HepG2 (cell line): ENCODE measurements at regions not wholly inside any gene's neighbourhood (a gene's known extent, or its start where the extent isn't known, plus 50 kb on each side); places are given as distances from the start of the nearest gene placed in this dataset.

ENCODE experiments used
- ATF2 ChIP-seq: sonication (generic); formaldehyde crosslinking; IDR thresholded peaks from 2 replicates; pipeline ENCODE4 v1.4.0; 2020; ENCODE audit warnings: missing genetic modification reagents
- CTCF ChIP-seq: sonication (generic); formaldehyde crosslinking; IDR thresholded peaks from 2 replicates; pipeline ENCODE4 v1.5.0; 2020; ENCODE audit warnings: mild to moderate bottlenecking, missing genetic modification reagents, moderate library complexity
- EP300 ChIP-seq, 3 experiments: sonication (generic) in 1 of 3; formaldehyde crosslinking in 1 of 3; IDR thresholded peaks; 2 replicates each; pipeline versions ENCODE4 v1.5.1 to v1.6.1; 2011 to 2020; ENCODE audit warnings: low read depth in 2 of 3, low read length in 2 of 3, borderline replicate concordance in 1 of 3, improper control_type of control experiment in 1 of 3, mild to moderate bottlenecking in 1 of 3, missing genetic modification reagents in 1 of 3, moderate library complexity in 1 of 3
- GMEB1 ChIP-seq: sonication (generic); formaldehyde crosslinking; IDR thresholded peaks from 2 replicates; pipeline ENCODE4 v1.5.1; 2020; ENCODE audit warnings: missing genetic modification reagents, mild to moderate bottlenecking, borderline replicate concordance
- KDM4B ChIP-seq: sonication (generic); formaldehyde crosslinking; IDR thresholded peaks from 2 replicates; pipeline ENCODE4 v1.4.0; 2020; ENCODE audit warnings: missing genetic modification reagents
- MAX ChIP-seq: IDR thresholded peaks from 2 replicates; pipeline ENCODE4 v1.6.1; 2012; ENCODE audit warnings: inconsistent platforms
- MTA1 ChIP-seq: sonication (generic); formaldehyde crosslinking; IDR thresholded peaks from 2 replicates; pipeline ENCODE4 v1.4.0; 2020; ENCODE audit warnings: missing genetic modification reagents, mild to moderate bottlenecking, borderline replicate concordance
- POLR2AphosphoS5 ChIP-seq: IDR thresholded peaks from 2 replicates; pipeline ENCODE4 v1.6.1; 2012; ENCODE audit warnings: low read depth, low read length
- SMARCE1 ChIP-seq: fragments of 450-650 bp; IDR thresholded peaks from 2 replicates; pipeline ENCODE4 v1.6.1; 2017; ENCODE audit warnings: borderline replicate concordance
- TCF12 ChIP-seq, 2 experiments: fragments of 450-650 bp in 1 of 2; sonication (generic) in 1 of 2; formaldehyde crosslinking in 1 of 2; IDR thresholded peaks; 2 replicates each; pipeline versions ENCODE4 v1.6.1 to v1.8.0; 2017 to 2022; ENCODE audit warnings: antibody characterized with exemption in 1 of 2, mild to moderate bottlenecking in 1 of 2, missing genetic modification reagents in 1 of 2, moderate library complexity in 1 of 2
- THRA ChIP-seq: sonication (generic); formaldehyde crosslinking; IDR thresholded peaks from 2 replicates; pipeline ENCODE4 v1.4.0; 2020; ENCODE audit warnings: missing genetic modification reagents, borderline replicate concordance
- ZBTB43 ChIP-seq: sonication (generic); formaldehyde crosslinking; conservative IDR thresholded peaks from 2 replicates; pipeline ENCODE4 v1.4.0; 2020; ENCODE audit warnings: missing genetic modification reagents
- ZNF263 ChIP-seq: sonication (generic); formaldehyde crosslinking; IDR thresholded peaks from 2 replicates; pipeline ENCODE4 v1.4.0; 2020; ENCODE audit warnings: missing genetic modification reagents
- ZNF281 ChIP-seq: sonication (generic); formaldehyde crosslinking; IDR thresholded peaks from 2 replicates; pipeline ENCODE4 v1.4.0; 2020; ENCODE audit warnings: missing genetic modification reagents, borderline replicate concordance

- no peak for TF ChIP-seq ATF2 (CRISPR knock-in tag)
- TF ChIP-seq EP300 (IDR thresholded peaks at IDR 0.05; ENCODE audit: low read depth in 2 of 2, low read length in 2 of 2), result no peak
- TF ChIP-seq EP300 (CRISPR knock-in tag; IDR thresholded peaks at IDR 0.05; ENCODE audit: borderline replicate concordance), result no peak
- TF ChIP-seq ZNF263 (CRISPR knock-in tag), result no peak
- no peak for TF ChIP-seq CTCF
- TF ChIP-seq MAX, result no peak
- no peak for TF ChIP-seq GMEB1 (CRISPR knock-in tag)
- no peak for TF ChIP-seq TCF12 (IDR thresholded peaks at IDR 0.05)
- TF ChIP-seq TCF12 (CRISPR knock-in tag; IDR thresholded peaks at IDR 0.05), result no peak
- no peak for TF ChIP-seq POLR2AphosphoS5
- TF ChIP-seq THRA (CRISPR knock-in tag), result no peak
- TF ChIP-seq ZNF281 (CRISPR knock-in tag), result no peak
- no peak for TF ChIP-seq KDM4B (CRISPR knock-in tag)
- TF ChIP-seq SMARCE1, result no peak
- no peak for TF ChIP-seq MTA1 (CRISPR knock-in tag)
- no peak for TF ChIP-seq ZBTB43 (CRISPR knock-in tag)
These were observed 1338.0 kb upstream of the ACVR2A start for GRCh38 chr2:146506851-146507250.
